ENCODE measurements at regions not wholly inside any gene's neighbourhood (a gene's known extent, or its start where the extent isn't known, plus 50 kb on each side); places are given as distances from the start of the nearest gene placed in this dataset.

GRCh38 chr14:101137234-101137633 is 233.7 kb upstream of the RTL1 start:
- no peak for DNase-seq (ENCODE audit: extremely low read depth, low read depth)
- TF ChIP-seq CTCF (IDR thresholded peaks at IDR 0.05; ENCODE audit: low read depth, low read length), result no peak

- no peak for TF ChIP-seq CTCF (IDR thresholded peaks at IDR 0.05; ENCODE audit: low read depth, low read length)
These were observed 244.3 kb upstream of the RTL1 start for GRCh38 chr14:101147848-101148247.

GRCh38 chr14:101150039-101150610 is 246.6 kb upstream of the RTL1 start:
- no peak for DNase-seq (ENCODE audit: extremely low read depth, low read depth)
- no peak for TF ChIP-seq CTCF (IDR thresholded peaks at IDR 0.05; ENCODE audit: low read depth, low read length)

More at GRCh38 chr14:101147848-101148247, 244.3 kb upstream of the RTL1 start:
- DNase-seq (ENCODE audit: extremely low read depth, low read depth), result no peak

- TF ChIP-seq CTCF (IDR thresholded peaks at IDR 0.05; ENCODE audit: low read depth, low read length), result no peak
- DNase-seq (ENCODE audit: extremely low read depth, low read depth), result no peak
These were observed 247.9 kb upstream of the RTL1 start for GRCh38 chr14:101151226-101151926.

- DNase-seq (ENCODE audit: extremely low read depth, low read depth), result no peak
- TF ChIP-seq CTCF (IDR thresholded peaks at IDR 0.05; ENCODE audit: low read depth, low read length), result no peak
These were observed 248.4 kb upstream of the RTL1 start for GRCh38 chr14:101151927-101152305.

- no peak for DNase-seq (ENCODE audit: extremely low read depth, low read depth)
- no peak for TF ChIP-seq CTCF (IDR thresholded peaks at IDR 0.05; ENCODE audit: low read depth, low read length)
These were observed 249.3 kb upstream of the RTL1 start for GRCh38 chr14:101152855-101153254.

- DNase-seq (ENCODE audit: extremely low read depth, low read depth), result no peak
- TF ChIP-seq CTCF (IDR thresholded peaks at IDR 0.05; ENCODE audit: low read depth, low read length), result no peak
These were observed 250.2 kb upstream of the RTL1 start for GRCh38 chr14:101153691-101154090.

All from AG09319 (cell line).